ENCODE measurements at regions not wholly inside any gene's neighbourhood (a gene's known extent, or its start where the extent isn't known, plus 50 kb on each side); places are given as distances from the start of the nearest gene placed in this dataset.

- TF ChIP-seq FOS (IDR thresholded peaks at IDR 0.05; ENCODE audit: extremely low read depth, insufficient read length) (no peak), EP300 (IDR thresholded peaks at IDR 0.05; ENCODE audit: low read length) (no peak), SIN3A (IDR thresholded peaks at IDR 0.05; ENCODE audit: borderline replicate concordance in 2 of 2, control insufficient read depth in 1 of 2, low read depth in 2 of 2, low read length in 2 of 2) (no peak), ESRRB (CRISPR knock-in tag; IDR thresholded peaks at IDR 0.05; ENCODE audit: borderline replicate concordance) (no peak), ELF1 (tag; IDR thresholded peaks at IDR 0.05) (no peak), DPF2 (IDR thresholded peaks at IDR 0.05) (no peak), ZNF583 (CRISPR knock-in tag; IDR thresholded peaks at IDR 0.05) (no peak), CREB3 (tag; conservative IDR thresholded peaks at IDR 0.05; ENCODE audit: low read depth) (no peak)
These were observed 540.3 kb downstream of the HINT1 start for GRCh38 chr5:130624805-130625204.
